Suprapubic skin (tissue), 4 donors: ENCODE measurements at regions not wholly inside any gene's neighbourhood (a gene's known extent, or its start where the extent isn't known, plus 50 kb on each side); places are given as distances from the start of the nearest gene placed in this dataset.

Source experiments
- DNase-seq, 2 donors: peaks; one replicate each; pipeline ENCODE4 v3.0.0-alpha.2; 2019; ENCODE audit warnings: low spot score in 2 of 2
- H3K27ac ChIP-seq: fragments of 200-600 bp; sonication (generic); one replicate; pipeline ENCODE4 v1.5.1; 2019
- H3K27me3 ChIP-seq: fragments of 200-600 bp; sonication (generic); one replicate; pipeline ENCODE4 v1.5.1; 2019
- H3K36me3 ChIP-seq: fragments of 200-600 bp; sonication (generic); one replicate; pipeline ENCODE4 v1.5.1; 2019
- H3K4me1 ChIP-seq: fragments of 200-600 bp; sonication (generic); one replicate; pipeline ENCODE4 v1.5.1; 2019
- H3K4me3 ChIP-seq: fragments of 200-600 bp; sonication (generic); one replicate; pipeline ENCODE4 v1.5.1; 2019; ENCODE audit warnings: mild to moderate bottlenecking
- H3K9me3 ChIP-seq: fragments of 200-600 bp; sonication (generic); one replicate; pipeline ENCODE4 v1.5.1; 2019
- CTCF ChIP-seq, 2 donors: fragments of 200-600 bp in 1 of 2; fragments of 450-650 bp in 1 of 2; sonication (generic) in 1 of 2; IDR thresholded peaks; one replicate each; pipeline ENCODE4 v1.5.1; 2016 to 2019; ENCODE audit warnings: antibody characterized with exemption in 2 of 2, mild to moderate bottlenecking in 1 of 2, moderate library complexity in 1 of 2
- EP300 ChIP-seq: sonication (generic); formaldehyde crosslinking; IDR thresholded peaks from one replicate; pipeline ENCODE4 v1.6.1; 2017; ENCODE audit warnings: antibody characterized with exemption
- POLR2A ChIP-seq, 2 donors: fragments of 450-650 bp; IDR thresholded peaks; one replicate each; pipeline ENCODE4 v1.6.1; 2017; ENCODE audit warnings: antibody characterized with exemption in 2 of 2, mild to moderate bottlenecking in 2 of 2, moderate library complexity in 2 of 2
- POLR2AphosphoS5 ChIP-seq, 3 donors: sonication (generic); formaldehyde crosslinking; IDR thresholded peaks; one replicate each; pipeline ENCODE4 v1.6.1; 2017; ENCODE audit warnings: antibody characterized with exemption in 3 of 3
- WGBS: methylation state at CpG from one replicate; pipeline ENCODE4 v1.1.5; 2018; 5-methylcytosine and 5-hydroxymethylcytosine counted together

GRCh38 chr4:152255437-152255836 is 280.5 kb downstream of the FBXW7 start:
- no peak for DNase-seq
- Histone ChIP-seq H3K27ac (no peak overlapping the region), H3K9me3 (no peaks in the 10 kb centered on the region), H3K4me3 (no peak overlapping the region), H3K36me3 (no peaks in the 10 kb centered on the region), H3K27me3 (no peaks in the 10 kb centered on the region), H3K4me1 (peaks cover 21% of the 10 kb centered on the region)
- 34% methylated on average over 4 of the region's 4 CpGs for WGBS
- TF ChIP-seq POLR2AphosphoS5 (IDR thresholded peaks at IDR 0.05) (no peak), CTCF (IDR thresholded peaks at IDR 0.05) (no peak), POLR2A (IDR thresholded peaks at IDR 0.05) (no peak), EP300 (no peak)

GRCh38 chr4:152248347-152248746 is 287.5 kb downstream of the FBXW7 start:
- no peaks in the 10 kb centered on the region for H3K27me3 ChIP-seq
- H3K4me1 ChIP-seq, result peaks cover 9% of the 10 kb centered on the region
- no peak overlapping the region for H3K27ac ChIP-seq
- no peak overlapping the region for H3K4me3 ChIP-seq
- H3K36me3 ChIP-seq, result no peaks in the 10 kb centered on the region
- WGBS, result 93% methylated on average over 9 of the region's 9 CpGs
- H3K9me3 ChIP-seq, result no peaks in the 10 kb centered on the region
- DNase-seq, result no peak
- TF ChIP-seq EP300 (no peak), POLR2A (IDR thresholded peaks at IDR 0.05) (no peak), CTCF (IDR thresholded peaks at IDR 0.05) (no peak), POLR2AphosphoS5 (IDR thresholded peaks at IDR 0.05) (no peak)

- 53% methylated on average over 12 of the region's 19 CpGs for WGBS
- no peak for DNase-seq
- Histone ChIP-seq H3K36me3 (no peaks in the 10 kb centered on the region), H3K9me3 (no peaks in the 10 kb centered on the region), H3K27me3 (no peaks in the 10 kb centered on the region), H3K4me3 (no peak overlapping the region), H3K4me1 (peaks cover 10% of the 10 kb centered on the region), H3K27ac (no peak overlapping the region)
- TF ChIP-seq POLR2AphosphoS5 (IDR thresholded peaks at IDR 0.05), result no peak
- no peak for TF ChIP-seq POLR2A (IDR thresholded peaks at IDR 0.05)
- no peak for TF ChIP-seq CTCF (IDR thresholded peaks at IDR 0.05)
- no peak for TF ChIP-seq EP300
Observed at GRCh38 chr4:152247271-152247975, 288.5 kb downstream of the FBXW7 start.

- Histone ChIP-seq H3K27me3 (no peaks in the 10 kb centered on the region), H3K4me1 (peaks cover 10% of the 10 kb centered on the region), H3K9me3 (no peaks in the 10 kb centered on the region), H3K27ac (no peak overlapping the region), H3K36me3 (no peaks in the 10 kb centered on the region), H3K4me3 (no peak overlapping the region)
- 89% methylated on average over 13 of the region's 13 CpGs for WGBS
- TF ChIP-seq CTCF (IDR thresholded peaks at IDR 0.05) (no peak), POLR2A (IDR thresholded peaks at IDR 0.05) (no peak), EP300 (no peak), POLR2AphosphoS5 (IDR thresholded peaks at IDR 0.05) (no peak)
- DNase-seq, result no peak
Observed at GRCh38 chr4:152246659-152247058, 289.2 kb downstream of the FBXW7 start.

GRCh38 chr4:152245680-152246079 is 290.2 kb downstream of the FBXW7 start:
- no peak for DNase-seq
- peaks cover 10% of the 10 kb centered on the region for H3K4me1 ChIP-seq
- H3K27me3 ChIP-seq, result no peaks in the 10 kb centered on the region
- no peak overlapping the region for H3K4me3 ChIP-seq
- TF ChIP-seq POLR2AphosphoS5 (IDR thresholded peaks at IDR 0.05) (no peak), EP300 (no peak), POLR2A (IDR thresholded peaks at IDR 0.05) (no peak)
- 63% methylated on average over 1 of the region's 1 CpG for WGBS
- no peak overlapping the region for H3K27ac ChIP-seq
- no peaks in the 10 kb centered on the region for H3K36me3 ChIP-seq
- no peaks in the 10 kb centered on the region for H3K9me3 ChIP-seq
